Epithelial cell of esophagus (primary cell): ENCODE measurements at regions not wholly inside any gene's neighbourhood (a gene's known extent, or its start where the extent isn't known, plus 50 kb on each side); places are given as distances from the start of the nearest gene placed in this dataset.
"Not testable (repeated sequence)": the region's sequence is repeated elsewhere in the genome, so short reads cannot be mapped to it uniquely, and the experiment has no call there.

Experiments used
- DNase-seq: peaks from one replicate; pipeline ENCODE4 v3.0.0; 2010; ENCODE audit warnings: low read depth
- H3K4me3 ChIP-seq: 2 replicates; pipeline ENCODE4 v1.5.1; 2011; ENCODE audit warnings: mild to moderate bottlenecking, low read length, control low read depth
- TF ChIP-seq, protein P1 (sequence below): IDR thresholded peaks from 2 replicates; pipeline ENCODE4 v1.5.1; 2011; ENCODE audit warnings: low read depth, mild to moderate bottlenecking, low read length, control low read depth, inconsistent platforms; ENCODE audit not compliant: insufficient read depth; ENCODE audit errors: missing control alignments

DNA sequence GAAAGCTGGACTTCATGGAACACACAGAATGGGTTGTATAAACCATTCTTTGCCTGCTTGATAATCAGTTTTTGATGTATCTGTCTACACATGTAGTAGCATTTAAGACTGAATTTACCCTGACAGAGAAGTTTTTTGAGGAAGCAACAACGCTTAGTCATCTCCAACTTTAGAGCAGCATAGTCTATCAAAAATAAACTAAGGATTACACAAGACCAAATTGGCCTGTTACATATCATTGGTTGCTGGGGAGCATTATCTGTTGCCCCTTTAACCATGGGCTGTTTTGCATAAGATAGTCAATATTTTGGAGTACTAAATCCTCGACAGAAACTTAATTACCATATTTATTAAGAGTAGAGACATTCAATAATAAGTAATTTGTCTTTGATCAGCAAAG lies 347.4 kb downstream of the FAM47B start:
- TF ChIP-seq, protein P1, sequence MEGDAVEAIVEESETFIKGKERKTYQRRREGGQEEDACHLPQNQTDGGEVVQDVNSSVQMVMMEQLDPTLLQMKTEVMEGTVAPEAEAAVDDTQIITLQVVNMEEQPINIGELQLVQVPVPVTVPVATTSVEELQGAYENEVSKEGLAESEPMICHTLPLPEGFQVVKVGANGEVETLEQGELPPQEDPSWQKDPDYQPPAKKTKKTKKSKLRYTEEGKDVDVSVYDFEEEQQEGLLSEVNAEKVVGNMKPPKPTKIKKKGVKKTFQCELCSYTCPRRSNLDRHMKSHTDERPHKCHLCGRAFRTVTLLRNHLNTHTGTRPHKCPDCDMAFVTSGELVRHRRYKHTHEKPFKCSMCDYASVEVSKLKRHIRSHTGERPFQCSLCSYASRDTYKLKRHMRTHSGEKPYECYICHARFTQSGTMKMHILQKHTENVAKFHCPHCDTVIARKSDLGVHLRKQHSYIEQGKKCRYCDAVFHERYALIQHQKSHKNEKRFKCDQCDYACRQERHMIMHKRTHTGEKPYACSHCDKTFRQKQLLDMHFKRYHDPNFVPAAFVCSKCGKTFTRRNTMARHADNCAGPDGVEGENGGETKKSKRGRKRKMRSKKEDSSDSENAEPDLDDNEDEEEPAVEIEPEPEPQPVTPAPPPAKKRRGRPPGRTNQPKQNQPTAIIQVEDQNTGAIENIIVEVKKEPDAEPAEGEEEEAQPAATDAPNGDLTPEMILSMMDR, result no peak
- DNase-seq, result peak; percentile 8
- H3K4me3 ChIP-seq, result no peak overlapping the region

DNA sequence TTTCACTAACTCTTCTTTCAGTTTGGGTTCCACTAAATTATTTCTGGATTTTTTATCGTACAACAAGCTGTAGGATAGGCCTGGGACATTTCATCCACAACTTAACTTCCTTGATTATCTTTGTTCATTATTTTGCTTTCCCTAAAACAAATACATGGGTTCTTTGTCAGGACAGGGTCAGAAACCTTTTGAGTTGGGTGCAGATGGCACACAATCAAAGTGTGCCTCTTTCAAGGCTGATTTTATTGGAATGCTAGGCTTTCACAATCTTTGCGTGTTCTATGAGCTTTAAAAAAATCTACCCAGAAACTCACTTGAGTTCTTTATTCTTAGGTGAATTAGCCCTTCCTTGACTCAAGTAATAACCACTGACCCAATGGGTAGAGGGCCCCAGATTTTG lies 348.4 kb downstream of the FAM47B start:
- no peak overlapping the region for H3K4me3 ChIP-seq
- DNase-seq, result no peak
- TF ChIP-seq, protein P1, result no peak

DNA sequence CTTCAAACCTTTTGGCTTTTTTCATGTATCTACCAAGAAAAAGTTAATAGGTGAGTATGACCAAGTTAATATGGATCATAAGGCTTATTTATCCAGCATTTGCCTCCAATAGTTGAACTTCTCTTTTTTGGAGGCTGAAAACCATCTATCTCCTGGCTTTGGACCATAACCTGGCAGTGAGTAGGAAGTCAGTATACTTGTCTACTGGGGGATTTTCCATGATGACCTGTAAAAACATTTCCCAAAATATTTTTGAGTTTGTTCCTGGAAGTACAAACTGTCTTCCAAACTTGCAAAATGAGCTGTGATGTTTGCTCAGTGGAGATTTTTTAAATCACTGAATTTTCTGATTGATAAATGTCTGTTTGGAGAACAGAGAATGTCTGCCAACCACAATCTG lies 349.9 kb downstream of the FAM47B start:
- TF ChIP-seq, protein P1, result no peak
- no peak for DNase-seq
- H3K4me3 ChIP-seq, result no peak overlapping the region

DNA sequence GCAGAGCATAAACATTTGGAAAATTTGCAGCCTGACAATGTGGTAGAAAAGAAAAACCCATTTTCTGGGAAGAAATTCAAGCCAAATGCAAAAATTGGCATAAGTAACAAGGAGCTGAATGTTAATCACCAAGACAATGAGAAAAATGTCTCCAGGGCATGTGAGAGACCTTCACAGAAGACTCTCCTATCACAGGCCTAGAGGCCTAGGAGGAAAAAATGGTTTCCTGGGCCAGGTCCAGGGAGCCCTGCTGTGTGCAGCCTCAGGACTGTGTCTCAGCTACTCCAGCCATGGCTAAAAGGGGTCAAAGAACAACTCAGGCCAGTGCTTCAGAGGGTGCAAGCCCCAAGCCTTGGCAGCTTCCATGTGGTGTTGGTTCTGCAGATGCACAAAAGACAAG lies 362.4 kb downstream of the FAM47B start:
- not testable (repeated sequence) for H3K4me3 ChIP-seq, DNase-seq

DNA sequence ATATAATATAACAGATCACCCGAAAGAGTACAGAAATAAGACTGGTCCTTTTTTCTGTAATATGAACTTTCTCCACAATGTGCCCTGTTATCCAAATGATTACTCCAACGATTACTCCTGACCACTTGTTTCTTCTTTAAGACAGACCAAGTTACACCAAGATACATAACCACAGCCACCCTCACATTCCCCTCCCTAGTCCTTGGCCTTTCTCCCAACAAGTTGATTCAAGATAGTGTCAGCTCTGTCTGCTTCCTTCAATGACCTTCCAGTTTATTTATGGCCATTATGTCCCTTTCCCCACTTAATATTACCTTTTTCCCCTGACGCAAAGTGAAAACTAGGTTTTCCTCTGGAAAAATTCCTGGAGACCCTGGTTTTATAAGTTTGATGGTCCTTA lies 397.2 kb downstream of the FAM47B start:
- peak; percentile 41 for DNase-seq
- H3K4me3 ChIP-seq, result no peak overlapping the region
- TF ChIP-seq, protein P1, result no peak

DNA sequence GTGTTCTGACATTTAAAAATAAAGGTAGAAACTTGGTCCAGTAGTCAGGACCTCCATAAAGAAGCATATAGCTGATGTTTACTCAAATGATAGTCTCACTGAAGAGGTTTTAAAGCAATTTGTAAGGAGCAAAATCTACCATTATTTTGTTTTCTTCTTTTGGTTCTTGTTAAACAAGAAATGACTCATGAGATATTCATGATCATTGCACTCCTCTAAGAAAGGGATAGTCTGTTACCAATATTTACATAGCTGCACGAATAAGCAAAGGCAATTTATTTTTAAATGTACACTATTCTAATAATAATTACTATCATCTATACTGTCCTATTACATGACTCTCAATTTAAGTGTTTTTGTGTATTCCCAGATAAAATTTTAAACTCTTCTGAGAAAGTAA lies 397.9 kb downstream of the FAM47B start:
- TF ChIP-seq, protein P1, result no peak
- DNase-seq, result peak; percentile 45

DNA sequence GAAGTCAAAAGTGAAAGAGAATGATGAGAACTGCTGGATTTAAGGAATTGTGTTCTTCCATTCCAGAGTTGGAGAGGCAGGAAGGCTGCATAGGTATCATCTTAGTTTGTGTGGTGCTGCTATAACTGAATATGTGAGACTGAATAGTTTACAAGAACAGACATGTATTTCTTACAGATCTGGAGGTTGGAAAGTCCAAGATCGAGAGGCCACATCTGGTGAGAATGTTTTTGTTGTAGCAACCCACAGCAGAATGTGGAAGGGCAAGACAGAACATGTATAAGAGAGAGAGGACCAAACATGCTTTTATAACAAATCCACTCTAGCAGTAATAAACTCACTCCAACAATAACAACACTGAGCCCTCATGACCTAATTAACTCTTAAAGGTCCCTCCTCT lies 408.6 kb downstream of the FAM47B start:
- TF ChIP-seq, protein P1, result no peak
- no peak overlapping the region for H3K4me3 ChIP-seq
- DNase-seq, result peak; percentile 93

More for the DNA sequence above, 397.9 kb downstream of the FAM47B start:
- no peak overlapping the region for H3K4me3 ChIP-seq
